Activated effector memory CD4-positive, alpha-beta T cell treated with Interleukin-2 at 50 U/mL for 16 hours (primary cell): ENCODE measurements at regions not wholly inside any gene's neighbourhood (a gene's known extent, or its start where the extent isn't known, plus 50 kb on each side); places are given as distances from the start of the nearest gene placed in this dataset.

Source experiments
- DNase-seq: peaks from one replicate; pipeline ENCODE4 v3.0.0-alpha.2; 2020

- DNase-seq: no peak
Observed at GRCh38 chr20:60453388-60454246, 495.4 kb downstream of the CDH26 start.

- DNase-seq: no peak
Observed at GRCh38 chr20:60454491-60454890, 496.3 kb downstream of the CDH26 start.

- DNase-seq: no peak
Observed at GRCh38 chr20:60455272-60455671, 497.0 kb downstream of the CDH26 start.

- no peak for DNase-seq
Observed at GRCh38 chr20:60459212-60459611, 501.0 kb downstream of the CDH26 start.

- no peak for DNase-seq
Observed at GRCh38 chr20:60461993-60462392, 503.8 kb downstream of the CDH26 start.

- DNase-seq: no peak
Observed at GRCh38 chr20:60463798-60464197, 505.6 kb downstream of the CDH26 start.

GRCh38 chr20:60465439-60465838, 507.2 kb downstream of the CDH26 start:
- no peak for DNase-seq

- DNase-seq: no peak
Observed at GRCh38 chr20:60465993-60466686, 507.9 kb downstream of the CDH26 start.

- no peak for DNase-seq
Observed at GRCh38 chr20:60466687-60467022, 508.4 kb downstream of the CDH26 start.

GRCh38 chr20:60467078-60467477, 508.9 kb downstream of the CDH26 start:
- DNase-seq: no peak

- DNase-seq: no peak
Observed at GRCh38 chr20:60467771-60468170, 509.5 kb downstream of the CDH26 start.

- DNase-seq: no peak
Observed at GRCh38 chr20:60469829-60470228, 511.6 kb downstream of the CDH26 start.

GRCh38 chr20:60470366-60470765, 512.1 kb downstream of the CDH26 start:
- no peak for DNase-seq

- DNase-seq: no peak
Observed at GRCh38 chr20:60473211-60473610, 515.0 kb downstream of the CDH26 start.

- DNase-seq: no peak
Observed at GRCh38 chr20:60474385-60474910, 516.2 kb downstream of the CDH26 start.

- DNase-seq: no peak
Observed at GRCh38 chr20:60476045-60476444, 517.8 kb downstream of the CDH26 start.

GRCh38 chr20:60477958-60478357, 519.7 kb downstream of the CDH26 start:
- no peak for DNase-seq

- no peak for DNase-seq
Observed at GRCh38 chr20:60478533-60478932, 520.3 kb downstream of the CDH26 start.

GRCh38 chr20:60480950-60481742, 522.9 kb downstream of the CDH26 start:
- no peak for DNase-seq

- DNase-seq: no peak
Observed at GRCh38 chr20:60481743-60482133, 523.5 kb downstream of the CDH26 start.

- no peak for DNase-seq
Observed at GRCh38 chr20:60482221-60483008, 524.2 kb downstream of the CDH26 start.

- no peak for DNase-seq
Observed at GRCh38 chr20:60483371-60483770, 525.1 kb downstream of the CDH26 start.

- DNase-seq: no peak
Observed at GRCh38 chr20:60484316-60484715, 526.1 kb downstream of the CDH26 start.
